Liver (tissue), 8 donors: ENCODE measurements at regions not wholly inside any gene's neighbourhood (a gene's known extent, or its start where the extent isn't known, plus 50 kb on each side); places are given as distances from the start of the nearest gene placed in this dataset.

ENCODE experiments used
- DNase-seq: peaks from one replicate; pipeline ENCODE4 v3.0.0-alpha.2; 2017; ENCODE audit warnings: low spot score
- H3K27ac ChIP-seq, 2 donors: one replicate each; pipeline ENCODE4 v1.7.0; 2013; ENCODE audit warnings: inconsistent platforms in 2 of 2, low read length in 2 of 2, control low read depth in 1 of 2, low read depth in 1 of 2, mild to moderate bottlenecking in 1 of 2
- H3K27me3 ChIP-seq, 4 donors: one replicate each; pipeline versions ENCODE4 v1.6.1 to v1.7.0; 2013; ENCODE audit warnings: low read length in 3 of 4, inconsistent platforms in 1 of 4, mild to moderate bottlenecking in 1 of 4, moderate library complexity in 1 of 4; ENCODE audit not compliant: control insufficient read depth in 4 of 4, insufficient read depth in 4 of 4
- H3K36me3 ChIP-seq, 4 donors: one replicate each; pipeline versions ENCODE4 v1.6.1 to v1.7.0; 2013; ENCODE audit warnings: low read length in 3 of 4, mild to moderate bottlenecking in 3 of 4, low read depth in 1 of 4, moderate library complexity in 1 of 4; ENCODE audit not compliant: control insufficient read depth in 4 of 4, insufficient read depth in 3 of 4
- H3K4me1 ChIP-seq, 4 donors: one replicate each; pipeline versions ENCODE4 v1.6.1 to v1.7.0; 2013; ENCODE audit warnings: low read length in 3 of 4, mild to moderate bottlenecking in 3 of 4, moderate library complexity in 1 of 4; ENCODE audit not compliant: control insufficient read depth in 4 of 4, insufficient read depth in 4 of 4
- H3K4me3 ChIP-seq, 3 donors: one replicate each; pipeline versions ENCODE4 v1.6.1 to v1.7.0; 2013; ENCODE audit warnings: low read length in 3 of 3, control low read depth in 1 of 3, low read depth in 1 of 3, mild to moderate bottlenecking in 1 of 3
- H3K9ac ChIP-seq, 2 donors: one replicate each; pipeline ENCODE4 v1.7.0; 2013; ENCODE audit warnings: low read length in 2 of 2, mild to moderate bottlenecking in 2 of 2, moderate library complexity in 2 of 2, control low read depth in 1 of 2, low read depth in 1 of 2
- H3K9me3 ChIP-seq, 4 donors: one replicate each; pipeline versions ENCODE4 v1.6.1 to v1.7.0; 2013; ENCODE audit warnings: low read length in 3 of 4; ENCODE audit not compliant: control insufficient read depth in 4 of 4
- ATF3 ChIP-seq: IDR thresholded peaks from 2 replicates; pipeline ENCODE4 v1.6.1; 2016; ENCODE audit warnings: antibody characterized with exemption
- CTCF ChIP-seq: fragments of 150-350 bp; IDR thresholded peaks from 2 replicates; pipeline ENCODE4 v1.5.1; 2017; ENCODE audit warnings: improper control_type of control experiment, low read depth, low read length; ENCODE audit not compliant: missing input control
- EGR1 ChIP-seq, 2 donors: IDR thresholded peaks; 2 replicates each; pipeline ENCODE4 v1.6.1; 2016 to 2018; ENCODE audit warnings: antibody characterized with exemption in 2 of 2, low read depth in 2 of 2
- FOXA1 ChIP-seq: IDR thresholded peaks from 2 replicates; pipeline ENCODE4 v1.6.1; 2016; ENCODE audit warnings: antibody characterized with exemption
- HNF4G ChIP-seq: IDR thresholded peaks from 2 replicates; pipeline ENCODE4 v1.6.1; 2016; ENCODE audit warnings: antibody characterized with exemption
- JUND ChIP-seq, 2 donors: IDR thresholded peaks; 2 replicates each; pipeline ENCODE4 v1.6.1; 2016; ENCODE audit warnings: antibody characterized with exemption in 2 of 2
- MAX ChIP-seq: IDR thresholded peaks from 2 replicates; pipeline ENCODE4 v1.6.1; 2016; ENCODE audit warnings: antibody characterized with exemption
- NR2F2 ChIP-seq: IDR thresholded peaks from 2 replicates; pipeline ENCODE4 v1.6.1; 2016; ENCODE audit warnings: antibody characterized with exemption
- REST ChIP-seq: IDR thresholded peaks from 2 replicates; pipeline ENCODE4 v1.6.1; 2016; ENCODE audit warnings: antibody characterized with exemption, mild to moderate bottlenecking
- SP1 ChIP-seq: IDR thresholded peaks from 2 replicates; pipeline ENCODE4 v1.6.1; 2018; ENCODE audit warnings: antibody characterized with exemption, mild to moderate bottlenecking
- YY1 ChIP-seq: IDR thresholded peaks from 2 replicates; pipeline ENCODE4 v1.6.1; 2016; ENCODE audit warnings: antibody characterized with exemption, mild to moderate bottlenecking
- ZBTB33 ChIP-seq: IDR thresholded peaks from 2 replicates; pipeline ENCODE4 v1.6.1; 2016; ENCODE audit warnings: antibody characterized with exemption
- WGBS: extraction: QIAGEN DNeasy Blood & Tissue Kit; methylation state at CpG from one replicate; pipeline ENCODE4 v1.1.7; 2013; 5-methylcytosine and 5-hydroxymethylcytosine counted together
- donor health status: healthy.
- donor health status: healthy.
- donor health status: healthy.
- donor health status: healthy.
- donor health status: healthy.

GRCh38 chr5:91950328-91950727, 567.2 kb upstream of the ARRDC3 start:
- H3K9me3 ChIP-seq = no peaks in the 10 kb centered on the region
- H3K27me3 ChIP-seq = no peaks in the 10 kb centered on the region
- no peak for DNase-seq
- H3K4me3 ChIP-seq = no peak overlapping the region
- no peaks in the 10 kb centered on the region for H3K4me1 ChIP-seq
- WGBS = 70% methylated on average over 2 of the region's 2 CpGs
- no peak overlapping the region for H3K27ac ChIP-seq
- TF ChIP-seq YY1 (no peak), CTCF (no peak), HNF4G (no peak), ATF3 (no peak)
- H3K9ac ChIP-seq = no peak overlapping the region
- H3K36me3 ChIP-seq = no peaks in the 10 kb centered on the region

GRCh38 chr5:91946870-91947269, 563.8 kb upstream of the ARRDC3 start:
- Histone ChIP-seq H3K4me1 (no peaks in the 10 kb centered on the region), H3K9ac (no peak overlapping the region), H3K27ac (no peak overlapping the region), H3K4me3 (no peak overlapping the region), H3K36me3 (no peaks in the 10 kb centered on the region), H3K9me3 (no peaks in the 10 kb centered on the region), H3K27me3 (peaks cover 0 to 2% (median 0%) of the 10 kb centered on the region in 4 donors)
- 59% methylated on average over 4 of the region's 4 CpGs for WGBS
- TF ChIP-seq FOXA1 = no peak
- TF ChIP-seq REST = no peak
- no peak for TF ChIP-seq ZBTB33
- DNase-seq = no peak

GRCh38 chr5:91941588-91941987, 558.5 kb upstream of the ARRDC3 start:
- Histone ChIP-seq H3K36me3 (no peaks in the 10 kb centered on the region), H3K27ac (no peak overlapping the region), H3K9ac (no peak overlapping the region), H3K27me3 (peaks cover 0 to 2% (median 0%) of the 10 kb centered on the region in 4 donors), H3K4me1 (no peaks in the 10 kb centered on the region), H3K4me3 (no peak overlapping the region), H3K9me3 (no peaks in the 10 kb centered on the region)
- 55% methylated on average over 1 of the region's 1 CpG for WGBS
- TF ChIP-seq HNF4G (no peak), JUND (IDR thresholded peaks at IDR 0.05) (no peak), REST (no peak), NR2F2 (no peak), FOXA1 (no peak), SP1 (no peak), EGR1 (IDR thresholded peaks at IDR 0.05; ENCODE audit: low read depth in 2 of 2) (no peak), ZBTB33 (no peak), MAX (no peak)
- DNase-seq = no peak
